Fibroblast of lung (primary cell): ENCODE measurements at regions not wholly inside any gene's neighbourhood (a gene's known extent, or its start where the extent isn't known, plus 50 kb on each side); places are given as distances from the start of the nearest gene placed in this dataset.

ENCODE experiments used
- DNase-seq, 2 donors: peaks; one replicate each; pipeline versions ENCODE4 v3.0.0 to v3.0.0-alpha.2; 2010; ENCODE audit warnings: low read depth in 2 of 2
- H2AFZ ChIP-seq: 2 replicates; pipeline ENCODE4 v1.5.1; 2012; ENCODE audit warnings: low read length, control low read depth, inconsistent platforms
- H3K27ac ChIP-seq: 2 replicates; pipeline ENCODE4 v1.5.1; 2011; ENCODE audit warnings: low read length, control low read depth; ENCODE audit not compliant: insufficient read depth
- H3K27me3 ChIP-seq: 2 replicates; pipeline ENCODE4 v1.5.1; 2011; ENCODE audit warnings: mild to moderate bottlenecking, low read length; ENCODE audit not compliant: control insufficient read depth, insufficient read depth
- H3K36me3 ChIP-seq: 2 replicates; pipeline ENCODE4 v1.5.1; 2011; ENCODE audit warnings: low read length; ENCODE audit not compliant: control insufficient read depth, insufficient read depth
- H3K4me1 ChIP-seq: 2 replicates; pipeline ENCODE4 v1.5.1; 2011; ENCODE audit warnings: low read length; ENCODE audit not compliant: control insufficient read depth, insufficient read depth; ENCODE audit errors: extremely low read depth
- H3K4me2 ChIP-seq: 2 replicates; pipeline ENCODE4 v1.5.1; 2011; ENCODE audit warnings: low read length, control low read depth; ENCODE audit not compliant: insufficient read depth; ENCODE audit errors: extremely low read depth
- H3K4me3 ChIP-seq, 4 experiments: fragments of 200-600 bp in 1 of 4; sonication (generic) in 1 of 4; replicated peaks in 1 of 4; 2 replicates each; pipeline ENCODE4 v1.5.1; 2011 to 2016; ENCODE audit warnings: low read length in 4 of 4, low read depth in 3 of 4, mild to moderate bottlenecking in 3 of 4, control low read depth in 2 of 4, inconsistent platforms in 1 of 4, mixed read lengths in 1 of 4; ENCODE audit not compliant: insufficient read depth in 1 of 4; ENCODE audit errors: control extremely low read depth in 1 of 4
- H3K79me2 ChIP-seq: 2 replicates; pipeline ENCODE4 v1.5.1; 2012; ENCODE audit warnings: mild to moderate bottlenecking, low read length, inconsistent platforms; ENCODE audit not compliant: control insufficient read depth, insufficient read depth
- H3K9ac ChIP-seq: 2 replicates; pipeline ENCODE4 v1.5.1; 2011; ENCODE audit warnings: mild to moderate bottlenecking, low read length, control low read depth; ENCODE audit not compliant: insufficient read depth
- H3K9me3 ChIP-seq: 2 replicates; pipeline ENCODE4 v1.5.1; 2012; ENCODE audit warnings: low read depth, low read length; ENCODE audit not compliant: control insufficient read depth, insufficient read depth
- H4K20me1 ChIP-seq: 2 replicates; pipeline ENCODE4 v1.5.1; 2011; ENCODE audit warnings: low read length; ENCODE audit not compliant: control insufficient read depth, insufficient read depth; ENCODE audit errors: extremely low read depth
- CTCF ChIP-seq, 2 donors: IDR thresholded peaks in 1 of 2; conservative IDR thresholded peaks in 1 of 2; 1 replicate in 1 of 2; 2 replicates in 1 of 2; pipeline ENCODE4 v1.5.1; 2011 to 2012; ENCODE audit warnings: low read length in 2 of 2, control low read depth in 1 of 2, inconsistent platforms in 1 of 2, low read depth in 1 of 2, mild to moderate bottlenecking in 1 of 2
- EZH2 ChIP-seq: IDR thresholded peaks from 2 replicates; pipeline ENCODE4 v1.5.1; 2012; ENCODE audit warnings: low read length, control low read depth, mild to moderate bottlenecking; ENCODE audit errors: missing control alignments

GRCh38 chr16:8436931-8437330 is 153.4 kb downstream of the TMEM114 start:
- H3K36me3 ChIP-seq, result no peaks in the 10 kb centered on the region
- TF ChIP-seq EZH2 (no peak), CTCF (conservative IDR thresholded peaks at IDR 0.05 in 1 of 2, IDR thresholded peaks at IDR 0.05 in 1 of 2; ENCODE audit: low read depth in 1 of 2, low read length in 2 of 2) (no peak)
- no peaks in the 10 kb centered on the region for H3K4me1 ChIP-seq
- H4K20me1 ChIP-seq, result no peaks in the 10 kb centered on the region
- no peaks in the 10 kb centered on the region for H3K27me3 ChIP-seq
- H3K4me3 ChIP-seq, result no peak overlapping the region
- H2AFZ ChIP-seq, result no peak overlapping the region
- no peaks in the 10 kb centered on the region for H3K79me2 ChIP-seq
- no peak for DNase-seq
- no peak overlapping the region for H3K27ac ChIP-seq
- no peaks in the 10 kb centered on the region for H3K9me3 ChIP-seq
- H3K4me2 ChIP-seq, result no peak overlapping the region
- no peak overlapping the region for H3K9ac ChIP-seq

DNA sequence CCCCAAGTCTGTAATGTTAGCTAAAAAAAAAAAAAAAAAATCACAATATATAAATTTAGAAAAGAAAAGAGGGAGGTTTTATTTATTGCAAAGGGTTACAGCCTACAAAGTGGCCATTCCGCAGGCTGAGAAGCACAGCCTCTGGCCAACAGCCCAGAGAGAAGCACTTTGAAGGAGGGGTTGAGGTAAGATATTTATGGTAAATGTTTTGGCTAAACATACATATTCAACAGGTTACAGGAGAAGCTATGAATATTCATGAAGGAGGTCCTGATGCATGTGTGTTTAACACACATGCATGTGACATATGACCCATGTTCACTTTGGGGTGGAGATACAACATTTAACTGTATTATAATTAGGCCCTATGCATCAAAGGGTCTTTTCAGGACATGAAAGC is 158.5 kb downstream of the TMEM114 start:
- no peaks in the 10 kb centered on the region for H3K4me1 ChIP-seq
- no peaks in the 10 kb centered on the region for H4K20me1 ChIP-seq
- no peaks in the 10 kb centered on the region for H3K36me3 ChIP-seq
- no peak overlapping the region for H3K27ac ChIP-seq
- H3K4me2 ChIP-seq, result no peak overlapping the region
- no peak for DNase-seq
- no peak overlapping the region for H3K4me3 ChIP-seq
- no peak overlapping the region for H2AFZ ChIP-seq
- no peak overlapping the region for H3K9ac ChIP-seq
- no peak for TF ChIP-seq CTCF (conservative IDR thresholded peaks at IDR 0.05 in 1 of 2, IDR thresholded peaks at IDR 0.05 in 1 of 2; ENCODE audit: low read depth in 1 of 2, low read length in 2 of 2)
- no peak for TF ChIP-seq EZH2
- H3K79me2 ChIP-seq, result no peaks in the 10 kb centered on the region
- no peaks in the 10 kb centered on the region for H3K27me3 ChIP-seq
- H3K9me3 ChIP-seq, result no peaks in the 10 kb centered on the region

DNA sequence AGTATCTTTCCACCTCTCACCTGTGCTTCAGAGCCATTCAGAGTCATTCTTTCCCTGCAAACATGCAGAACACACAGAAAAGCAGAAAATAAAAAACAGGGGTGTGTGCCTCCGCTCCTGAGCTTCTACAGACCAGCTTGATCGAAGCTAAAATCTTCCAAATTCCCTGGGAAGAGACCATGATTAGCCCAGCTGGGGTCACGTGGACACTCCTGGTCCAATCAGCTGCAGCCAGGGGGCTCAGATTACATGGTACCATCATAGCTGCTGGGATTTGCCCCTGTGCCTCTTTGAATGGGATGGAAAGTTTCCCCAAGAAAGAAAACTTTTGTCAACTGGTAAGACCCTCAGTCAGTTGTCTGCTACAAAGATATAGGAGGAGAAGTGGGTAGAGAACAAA is 159.9 kb downstream of the TMEM114 start:
- Histone ChIP-seq H3K27ac (no peak overlapping the region), H3K36me3 (no peaks in the 10 kb centered on the region), H3K9ac (no peak overlapping the region), H3K4me2 (no peak overlapping the region), H4K20me1 (no peaks in the 10 kb centered on the region), H3K4me3 (no peak overlapping the region), H3K4me1 (no peaks in the 10 kb centered on the region), H3K79me2 (no peaks in the 10 kb centered on the region), H3K9me3 (no peaks in the 10 kb centered on the region), H3K27me3 (no peaks in the 10 kb centered on the region), H2AFZ (no peak overlapping the region)
- no peak for TF ChIP-seq CTCF (conservative IDR thresholded peaks at IDR 0.05 in 1 of 2, IDR thresholded peaks at IDR 0.05 in 1 of 2; ENCODE audit: low read depth in 1 of 2, low read length in 2 of 2)
- TF ChIP-seq EZH2, result no peak
- no peak for DNase-seq
